ENCODE measurements at regions not wholly inside any gene's neighbourhood (a gene's known extent, or its start where the extent isn't known, plus 50 kb on each side); places are given as distances from the start of the nearest gene placed in this dataset.

DNA sequence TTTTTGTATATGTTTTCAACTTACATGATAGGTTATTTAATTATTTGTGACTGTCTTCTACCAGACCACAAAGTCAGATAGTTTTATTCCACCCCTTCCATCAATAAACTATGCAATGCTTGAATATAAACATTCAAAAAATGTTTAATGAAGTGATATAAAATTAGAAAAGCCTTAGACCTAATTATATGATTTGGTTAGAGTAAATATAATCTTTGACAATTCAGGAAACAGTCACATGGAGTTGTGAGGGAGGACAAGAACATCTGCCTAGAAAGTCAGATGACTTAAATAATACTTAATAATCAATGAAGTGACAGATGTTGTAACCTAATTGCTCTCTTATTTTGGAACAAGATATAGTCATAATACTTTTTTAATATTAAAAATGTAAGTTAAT lies 710.3 kb downstream of the ZBBX start:
- Histone ChIP-seq H4K20me1 (ENCODE audit: low read length) (no peaks in the 10 kb centered on the region), H2AFZ (ENCODE audit: low read length) (no peak overlapping the region), H3K27me3 (ENCODE audit: low read length) (no peaks in the 10 kb centered on the region), H3K9me2 (replicated peaks; ENCODE audit: low read length) (no peaks in the 10 kb centered on the region), H3K9me3 (ENCODE audit: low read length) (no peaks in the 10 kb centered on the region), H3K79me2 (ENCODE audit: low read length) (no peaks in the 10 kb centered on the region), H3K4me1 (ENCODE audit: insufficient read depth, low read length) (no peaks in the 10 kb centered on the region), H3K4me2 (ENCODE audit: low read length) (no peak overlapping the region), H3F3A (ENCODE audit: low read length, unreplicated experiment) (no peaks in the 10 kb centered on the region), H3K36me3 (ENCODE audit: low read depth, low read length) (no peaks in the 10 kb centered on the region), H3K4me3 (ENCODE audit: low read length) (no peak overlapping the region), H3K9ac (ENCODE audit: low read length) (no peak overlapping the region), H3K27ac (ENCODE audit: low read length) (no peak overlapping the region)
- TF ChIP-seq EZH2 (IDR thresholded peaks at IDR 0.05; ENCODE audit: low read length, unreplicated experiment) = no peak
- TF ChIP-seq, protein P1, sequence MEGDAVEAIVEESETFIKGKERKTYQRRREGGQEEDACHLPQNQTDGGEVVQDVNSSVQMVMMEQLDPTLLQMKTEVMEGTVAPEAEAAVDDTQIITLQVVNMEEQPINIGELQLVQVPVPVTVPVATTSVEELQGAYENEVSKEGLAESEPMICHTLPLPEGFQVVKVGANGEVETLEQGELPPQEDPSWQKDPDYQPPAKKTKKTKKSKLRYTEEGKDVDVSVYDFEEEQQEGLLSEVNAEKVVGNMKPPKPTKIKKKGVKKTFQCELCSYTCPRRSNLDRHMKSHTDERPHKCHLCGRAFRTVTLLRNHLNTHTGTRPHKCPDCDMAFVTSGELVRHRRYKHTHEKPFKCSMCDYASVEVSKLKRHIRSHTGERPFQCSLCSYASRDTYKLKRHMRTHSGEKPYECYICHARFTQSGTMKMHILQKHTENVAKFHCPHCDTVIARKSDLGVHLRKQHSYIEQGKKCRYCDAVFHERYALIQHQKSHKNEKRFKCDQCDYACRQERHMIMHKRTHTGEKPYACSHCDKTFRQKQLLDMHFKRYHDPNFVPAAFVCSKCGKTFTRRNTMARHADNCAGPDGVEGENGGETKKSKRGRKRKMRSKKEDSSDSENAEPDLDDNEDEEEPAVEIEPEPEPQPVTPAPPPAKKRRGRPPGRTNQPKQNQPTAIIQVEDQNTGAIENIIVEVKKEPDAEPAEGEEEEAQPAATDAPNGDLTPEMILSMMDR (conservative IDR thresholded peaks at IDR 0.05; ENCODE audit: low read depth, low read length) = no peak
- TF ChIP-seq EZH2phosphoT487 (IDR thresholded peaks at IDR 0.05; ENCODE audit: borderline replicate concordance, low read length) = no peak
- DNase-seq (no peak), ATAC-seq (no peak)
- intact Hi-C loops (cut with micrococcal nuclease) = no loop called here
- no TSS peak for BruUV-seq (replicated peaks)
- ChIA-PET POLR2A (ENCODE audit: unreplicated experiment) (no interaction called here), CTCF (no interaction called here)

- peaks cover 13% of the 10 kb centered on the region; the same call in 1 of the 2 replicates for H3K4me1 ChIP-seq (ENCODE audit: insufficient read depth, low read length)
- ChIA-PET CTCF (no interaction called here), POLR2A (ENCODE audit: unreplicated experiment) (no interaction called here)
- intact Hi-C loops (cut with micrococcal nuclease) = no loop called here
- BruUV-seq (replicated peaks) = no TSS peak
- H3F3A ChIP-seq (ENCODE audit: low read length, unreplicated experiment) = no peaks in the 10 kb centered on the region
- no peak overlapping the region for H3K4me2 ChIP-seq (ENCODE audit: low read length)
- H3K9me2 ChIP-seq (replicated peaks; ENCODE audit: low read length) = no peaks in the 10 kb centered on the region
- peak overlapping the region; percentile 50 for H3K27ac ChIP-seq (ENCODE audit: low read length)
- no peaks in the 10 kb centered on the region for H3K27me3 ChIP-seq (ENCODE audit: low read length)
- H3K9me3 ChIP-seq (ENCODE audit: low read length) = no peaks in the 10 kb centered on the region; the same call in 1 of the 2 replicates
- H2AFZ ChIP-seq (ENCODE audit: low read length) = no peak overlapping the region; the same call in 1 of the 2 replicates
- ATAC-seq (peak; percentile 94), DNase-seq (peak; percentile 88)
- no peaks in the 10 kb centered on the region for H4K20me1 ChIP-seq (ENCODE audit: low read length)
- no peak overlapping the region for H3K4me3 ChIP-seq (ENCODE audit: low read length)
- TF ChIP-seq EZH2 (IDR thresholded peaks at IDR 0.05; ENCODE audit: low read length, unreplicated experiment) (no peak), EZH2phosphoT487 (IDR thresholded peaks at IDR 0.05; ENCODE audit: borderline replicate concordance, low read length) (no peak)
- TF ChIP-seq, protein P1 (conservative IDR thresholded peaks at IDR 0.05; ENCODE audit: low read depth, low read length) = no peak
- no peak overlapping the region for H3K9ac ChIP-seq (ENCODE audit: low read length)
- no peaks in the 10 kb centered on the region for H3K79me2 ChIP-seq (ENCODE audit: low read length)
- H3K36me3 ChIP-seq (ENCODE audit: low read depth, low read length) = no peaks in the 10 kb centered on the region
These were observed 716.9 kb downstream of the ZBBX start for GRCh38 chr3:166663194-166663593.

GRCh38 chr3:166661621-166662020 lies 718.5 kb downstream of the ZBBX start:
- no peak overlapping the region for H2AFZ ChIP-seq (ENCODE audit: low read length)
- no peaks in the 10 kb centered on the region; the same call in 1 of the 2 replicates for H3K9me3 ChIP-seq (ENCODE audit: low read length)
- no peak overlapping the region for H3K4me2 ChIP-seq (ENCODE audit: low read length)
- H3K79me2 ChIP-seq (ENCODE audit: low read length) = no peaks in the 10 kb centered on the region
- no peaks in the 10 kb centered on the region for H3K9me2 ChIP-seq (replicated peaks; ENCODE audit: low read length)
- TF ChIP-seq EZH2 (IDR thresholded peaks at IDR 0.05; ENCODE audit: low read length, unreplicated experiment) = no peak
- TF ChIP-seq EZH2phosphoT487 (IDR thresholded peaks at IDR 0.05; ENCODE audit: borderline replicate concordance, low read length) = no peak
- TF ChIP-seq, protein P1 (conservative IDR thresholded peaks at IDR 0.05; ENCODE audit: low read depth, low read length) = no peak
- H4K20me1 ChIP-seq (ENCODE audit: low read length) = no peaks in the 10 kb centered on the region
- H3F3A ChIP-seq (ENCODE audit: low read length, unreplicated experiment) = no peaks in the 10 kb centered on the region
- H3K27me3 ChIP-seq (ENCODE audit: low read length) = no peaks in the 10 kb centered on the region
- H3K36me3 ChIP-seq (ENCODE audit: low read depth, low read length) = no peaks in the 10 kb centered on the region
- BruUV-seq (replicated peaks) = no TSS peak
- intact Hi-C loops (cut with micrococcal nuclease) = no loop called here
- no peak overlapping the region for H3K4me3 ChIP-seq (ENCODE audit: low read length)
- ATAC-seq (no peak), DNase-seq (no peak)
- H3K4me1 ChIP-seq (ENCODE audit: insufficient read depth, low read length) = peaks cover 16% of the 10 kb centered on the region; the same call in 1 of the 2 replicates
- no peak overlapping the region for H3K27ac ChIP-seq (ENCODE audit: low read length)
- ChIA-PET CTCF (no interaction called here), POLR2A (ENCODE audit: unreplicated experiment) (no interaction called here)
- no peak overlapping the region for H3K9ac ChIP-seq (ENCODE audit: low read length)
